Ishikawa (cell line): ENCODE measurements at regions not wholly inside any gene's neighbourhood (a gene's known extent, or its start where the extent isn't known, plus 50 kb on each side); places are given as distances from the start of the nearest gene placed in this dataset.
A peak's percentile ranks its signal among the peaks of the same experiment; 100 is the strongest.

ENCODE experiments used
- CEBPB ChIP-seq: IDR thresholded peaks from 2 replicates; pipeline ENCODE4 v1.6.1; 2012
- CREB1 ChIP-seq: IDR thresholded peaks from 2 replicates; pipeline ENCODE4 v1.6.1; 2012; ENCODE audit warnings: low read depth
- EGR1 ChIP-seq: IDR thresholded peaks from 2 replicates; pipeline ENCODE4 v1.6.1; 2012
- EP300 ChIP-seq: IDR thresholded peaks from 2 replicates; pipeline ENCODE4 v1.6.1; 2012; ENCODE audit warnings: borderline replicate concordance
- FOXM1 ChIP-seq: IDR thresholded peaks from 2 replicates; pipeline ENCODE4 v1.6.1; 2012; ENCODE audit warnings: low read depth, borderline replicate concordance
- MAX ChIP-seq: IDR thresholded peaks from 2 replicates; pipeline ENCODE4 v1.6.1; 2012
- NFIC ChIP-seq: IDR thresholded peaks from 2 replicates; pipeline ENCODE4 v1.6.1; 2012
- RAD21 ChIP-seq: IDR thresholded peaks from 2 replicates; pipeline ENCODE4 v1.6.1; 2012; ENCODE audit warnings: low read depth
- REST ChIP-seq: IDR thresholded peaks from 2 replicates; pipeline ENCODE4 v1.6.1; 2012; ENCODE audit warnings: low read depth, mild to moderate bottlenecking
- TAF1 ChIP-seq: IDR thresholded peaks from 2 replicates; pipeline ENCODE4 v1.6.1; 2012; ENCODE audit warnings: low read depth, mild to moderate bottlenecking
- TCF12 ChIP-seq: IDR thresholded peaks from 2 replicates; pipeline ENCODE4 v1.6.1; 2012; ENCODE audit warnings: low read depth
- TEAD4 ChIP-seq: IDR thresholded peaks from 2 replicates; pipeline ENCODE4 v1.6.1; 2012
- USF1 ChIP-seq: IDR thresholded peaks from 2 replicates; pipeline ENCODE4 v1.6.1; 2012
- YY1 ChIP-seq: IDR thresholded peaks from 2 replicates; pipeline ENCODE4 v1.6.1; 2012; ENCODE audit warnings: low read depth
- ZBTB7A ChIP-seq: IDR thresholded peaks from 2 replicates; pipeline ENCODE4 v1.6.1; 2012; ENCODE audit warnings: low read depth

DNA sequence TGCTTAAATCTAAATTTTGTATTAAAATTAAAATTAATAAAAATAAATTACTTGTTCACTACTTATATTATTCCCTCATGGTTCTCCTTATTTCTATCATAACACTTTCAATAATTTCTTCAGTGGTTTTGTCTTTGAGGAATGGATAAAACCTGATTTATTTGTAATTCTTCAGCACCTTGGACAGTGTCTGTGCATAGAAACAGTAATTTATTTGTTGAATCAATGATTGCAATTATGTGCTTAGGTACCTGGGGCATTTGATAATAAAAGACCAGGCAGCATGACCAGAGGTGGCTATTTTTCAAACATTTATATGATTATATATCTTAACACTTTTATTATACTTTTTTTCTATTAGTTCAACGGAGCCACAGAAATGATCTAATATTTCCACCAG, 1062.7 kb downstream of the DSC3 start:
- TF ChIP-seq CREB1 (no peak), REST (peak; percentile 85), USF1 (no peak)

DNA sequence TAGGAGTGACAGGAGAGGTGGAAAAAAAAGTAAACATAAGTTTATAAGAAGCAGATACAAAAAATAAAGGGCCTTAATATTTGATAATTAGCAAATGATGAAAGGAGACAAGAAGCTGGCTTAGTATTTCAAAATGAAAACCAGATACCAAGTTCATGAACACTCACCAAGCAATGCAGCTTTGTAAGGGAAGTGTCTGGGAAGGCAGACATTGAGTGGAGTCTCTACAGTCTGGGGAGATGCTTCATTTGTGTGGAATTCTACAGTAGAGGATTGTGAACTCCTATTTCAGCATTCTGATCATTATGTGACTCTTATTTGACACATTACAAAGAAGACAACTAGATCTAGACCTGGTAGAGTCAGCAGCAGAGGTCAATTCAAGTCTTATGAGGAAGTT, 1072.7 kb downstream of the DSC3 start:
- TF ChIP-seq FOXM1, result no peak
- no peak for TF ChIP-seq EP300
- TF ChIP-seq ZBTB7A, result no peak
- TF ChIP-seq EGR1, result no peak
- no peak for TF ChIP-seq CEBPB
- TF ChIP-seq YY1, result no peak
- no peak for TF ChIP-seq MAX
- no peak for TF ChIP-seq TCF12
- TF ChIP-seq TEAD4, result no peak
- TF ChIP-seq RAD21, result no peak
- TF ChIP-seq REST, result no peak
- no peak for TF ChIP-seq TAF1
- TF ChIP-seq NFIC, result no peak
- TF ChIP-seq CREB1, result no peak
- TF ChIP-seq USF1, result no peak

GRCh38 chr18:29962579-29962978, 1080.0 kb downstream of the DSC3 start:
- TF ChIP-seq CREB1 (no peak), NFIC (no peak), CEBPB (no peak), REST (no peak), USF1 (no peak), EP300 (no peak), TEAD4 (no peak), TCF12 (no peak), RAD21 (no peak), MAX (no peak), TAF1 (no peak), YY1 (no peak), FOXM1 (no peak), EGR1 (no peak), ZBTB7A (no peak)

- TF ChIP-seq TAF1, result no peak
These were observed 1082.0 kb downstream of the DSC3 start for GRCh38 chr18:29960539-29960938.

DNA sequence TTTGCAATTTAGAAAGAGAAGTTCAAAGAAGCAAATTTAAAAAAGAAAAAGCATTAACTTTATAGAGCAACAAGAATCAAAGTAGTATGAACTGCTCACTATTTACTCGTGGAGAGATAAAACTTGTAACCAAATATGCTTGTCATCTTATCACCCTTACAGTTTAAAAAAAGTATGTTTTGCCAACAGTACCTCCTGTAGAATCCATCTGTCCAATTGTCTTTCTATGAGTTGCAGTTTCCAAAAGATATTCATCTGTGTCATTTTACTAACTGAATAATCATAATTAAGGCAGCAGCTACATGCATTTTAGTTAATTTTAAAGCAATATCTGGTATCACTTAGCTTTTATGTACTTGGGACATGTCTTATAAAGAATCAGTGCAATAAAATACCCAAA, 1112.3 kb downstream of the DSC3 start:
- TF ChIP-seq FOXM1, result no peak
- TF ChIP-seq TCF12, result no peak
- no peak for TF ChIP-seq EGR1
- no peak for TF ChIP-seq CREB1
- TF ChIP-seq YY1, result no peak
- no peak for TF ChIP-seq ZBTB7A
- TF ChIP-seq MAX, result no peak
- TF ChIP-seq RAD21, result no peak
- TF ChIP-seq USF1, result no peak
- TF ChIP-seq TEAD4, result no peak
- TF ChIP-seq EP300, result no peak
- TF ChIP-seq REST, result no peak
- TF ChIP-seq CEBPB, result no peak
